ENCODE measurements at regions not wholly inside any gene's neighbourhood (a gene's known extent, or its start where the extent isn't known, plus 50 kb on each side); places are given as distances from the start of the nearest gene placed in this dataset.

GRCh38 chr4:34502086-34502485, 1742.2 kb downstream of the ARAP2 start:
- TF ChIP-seq, protein P1, sequence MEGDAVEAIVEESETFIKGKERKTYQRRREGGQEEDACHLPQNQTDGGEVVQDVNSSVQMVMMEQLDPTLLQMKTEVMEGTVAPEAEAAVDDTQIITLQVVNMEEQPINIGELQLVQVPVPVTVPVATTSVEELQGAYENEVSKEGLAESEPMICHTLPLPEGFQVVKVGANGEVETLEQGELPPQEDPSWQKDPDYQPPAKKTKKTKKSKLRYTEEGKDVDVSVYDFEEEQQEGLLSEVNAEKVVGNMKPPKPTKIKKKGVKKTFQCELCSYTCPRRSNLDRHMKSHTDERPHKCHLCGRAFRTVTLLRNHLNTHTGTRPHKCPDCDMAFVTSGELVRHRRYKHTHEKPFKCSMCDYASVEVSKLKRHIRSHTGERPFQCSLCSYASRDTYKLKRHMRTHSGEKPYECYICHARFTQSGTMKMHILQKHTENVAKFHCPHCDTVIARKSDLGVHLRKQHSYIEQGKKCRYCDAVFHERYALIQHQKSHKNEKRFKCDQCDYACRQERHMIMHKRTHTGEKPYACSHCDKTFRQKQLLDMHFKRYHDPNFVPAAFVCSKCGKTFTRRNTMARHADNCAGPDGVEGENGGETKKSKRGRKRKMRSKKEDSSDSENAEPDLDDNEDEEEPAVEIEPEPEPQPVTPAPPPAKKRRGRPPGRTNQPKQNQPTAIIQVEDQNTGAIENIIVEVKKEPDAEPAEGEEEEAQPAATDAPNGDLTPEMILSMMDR (conservative IDR thresholded peaks at IDR 0.05; ENCODE audit: low read depth, low read length) = no peak
- no peak for TF ChIP-seq EZH2 (IDR thresholded peaks at IDR 0.05; ENCODE audit: borderline replicate concordance, low read depth, low read length, poor library complexity, severe bottlenecking)
